Fibroblast of lung (primary cell): ENCODE measurements at regions not wholly inside any gene's neighbourhood (a gene's known extent, or its start where the extent isn't known, plus 50 kb on each side); places are given as distances from the start of the nearest gene placed in this dataset.

Experiments
- CTCF ChIP-seq, 2 donors: IDR thresholded peaks in 1 of 2; conservative IDR thresholded peaks in 1 of 2; 1 replicate in 1 of 2; 2 replicates in 1 of 2; pipeline ENCODE4 v1.5.1; 2011 to 2012; ENCODE audit warnings: low read length in 2 of 2, control low read depth in 1 of 2, inconsistent platforms in 1 of 2, low read depth in 1 of 2, mild to moderate bottlenecking in 1 of 2
- EZH2 ChIP-seq: IDR thresholded peaks from 2 replicates; pipeline ENCODE4 v1.5.1; 2012; ENCODE audit warnings: low read length, control low read depth, mild to moderate bottlenecking; ENCODE audit errors: missing control alignments

- TF ChIP-seq CTCF (conservative IDR thresholded peaks at IDR 0.05 in 1 of 2, IDR thresholded peaks at IDR 0.05 in 1 of 2; ENCODE audit: low read depth in 1 of 2, low read length in 2 of 2) (no peak), EZH2 (no peak)
Measured at GRCh38 chr21:18163956-18164355, 80.7 kb upstream of the CHODL start.
